Effector memory CD4-positive, alpha-beta T cell (primary cell): ENCODE measurements at regions not wholly inside any gene's neighbourhood (a gene's known extent, or its start where the extent isn't known, plus 50 kb on each side); places are given as distances from the start of the nearest gene placed in this dataset.

ENCODE experiments used
- DNase-seq, 3 donors: peaks; one replicate each; pipeline ENCODE4 v3.0.0-alpha.2; 2020
- H3K27ac ChIP-seq: 2 replicates; pipeline ENCODE4 v1.7.0; 2013; ENCODE audit warnings: mild to moderate bottlenecking, low read length, moderate library complexity; ENCODE audit not compliant: insufficient read depth, poor library complexity, severe bottlenecking
- H3K27me3 ChIP-seq: replicated peaks from 2 replicates; pipeline ENCODE4 v1.7.0; 2013; ENCODE audit warnings: mild to moderate bottlenecking, low read length; ENCODE audit not compliant: insufficient read depth, control insufficient read depth, poor library complexity, severe bottlenecking
- H3K36me3 ChIP-seq: 2 replicates; pipeline ENCODE4 v1.7.0; 2013; ENCODE audit warnings: mild to moderate bottlenecking, low read length, moderate library complexity; ENCODE audit not compliant: control insufficient read depth, insufficient read depth
- H3K4me1 ChIP-seq: 2 replicates; pipeline ENCODE4 v1.7.0; 2013; ENCODE audit warnings: low read length, mild to moderate bottlenecking; ENCODE audit not compliant: control insufficient read depth, insufficient read depth, poor library complexity, severe bottlenecking
- H3K4me3 ChIP-seq: 2 replicates; pipeline ENCODE4 v1.7.0; 2013; ENCODE audit warnings: low read length, low read depth, mild to moderate bottlenecking; ENCODE audit not compliant: insufficient read depth, poor library complexity, severe bottlenecking
- H3K9me3 ChIP-seq: 2 replicates; pipeline ENCODE4 v1.7.0; 2013; ENCODE audit warnings: mild to moderate bottlenecking, low read length, moderate library complexity; ENCODE audit not compliant: control insufficient read depth

DNA sequence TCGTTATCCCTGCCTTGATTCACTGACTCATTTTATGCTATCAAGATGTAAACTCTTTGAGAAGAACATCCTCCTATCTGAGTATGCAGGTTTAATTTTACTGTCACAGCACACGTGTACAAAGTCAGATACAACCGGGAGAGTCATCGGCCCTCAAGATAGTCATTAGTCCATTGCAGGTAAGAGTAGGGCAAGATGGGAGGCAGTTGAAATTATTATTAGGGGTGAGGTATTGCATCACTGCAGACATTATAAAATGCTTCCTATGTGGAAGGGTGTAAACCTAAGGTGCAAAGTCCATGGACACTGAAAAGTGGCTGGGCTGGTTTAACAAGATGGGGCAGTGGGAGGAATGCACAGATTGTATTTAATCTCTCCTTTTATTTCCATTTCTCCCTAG, 113.7 kb downstream of the ARL4A start:
- H3K27me3 ChIP-seq: no peaks in the 10 kb centered on the region
- H3K4me3 ChIP-seq: no peak overlapping the region
- no peak overlapping the region for H3K27ac ChIP-seq
- DNase-seq: no peak
- H3K9me3 ChIP-seq: no peaks in the 10 kb centered on the region
- no peaks in the 10 kb centered on the region for H3K36me3 ChIP-seq
- H3K4me1 ChIP-seq: no peaks in the 10 kb centered on the region

DNA sequence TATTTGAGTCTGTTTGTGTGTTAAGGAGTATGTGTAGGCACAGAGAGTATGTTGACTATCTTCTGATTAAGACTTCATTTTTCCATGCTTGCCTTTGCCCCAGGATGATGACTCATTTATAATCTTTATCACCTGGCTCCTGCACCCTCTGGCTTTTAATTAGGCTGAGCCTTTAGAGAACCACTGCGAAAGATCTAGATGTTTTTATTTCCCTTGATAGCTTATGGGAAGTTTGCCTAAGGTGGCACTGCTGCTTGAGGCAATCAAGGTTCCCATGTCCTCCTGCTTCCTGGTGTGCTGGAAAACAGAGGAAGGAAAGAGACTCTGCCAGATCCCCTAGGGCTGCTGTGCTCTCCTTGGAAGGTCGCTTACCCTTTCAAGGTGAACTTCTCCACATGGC, 114.6 kb downstream of the ARL4A start:
- no peaks in the 10 kb centered on the region for H3K36me3 ChIP-seq
- no peak overlapping the region for H3K4me3 ChIP-seq
- no peaks in the 10 kb centered on the region for H3K4me1 ChIP-seq
- H3K9me3 ChIP-seq: no peaks in the 10 kb centered on the region
- no peaks in the 10 kb centered on the region for H3K27me3 ChIP-seq
- H3K27ac ChIP-seq: no peak overlapping the region
- no peak for DNase-seq

DNA sequence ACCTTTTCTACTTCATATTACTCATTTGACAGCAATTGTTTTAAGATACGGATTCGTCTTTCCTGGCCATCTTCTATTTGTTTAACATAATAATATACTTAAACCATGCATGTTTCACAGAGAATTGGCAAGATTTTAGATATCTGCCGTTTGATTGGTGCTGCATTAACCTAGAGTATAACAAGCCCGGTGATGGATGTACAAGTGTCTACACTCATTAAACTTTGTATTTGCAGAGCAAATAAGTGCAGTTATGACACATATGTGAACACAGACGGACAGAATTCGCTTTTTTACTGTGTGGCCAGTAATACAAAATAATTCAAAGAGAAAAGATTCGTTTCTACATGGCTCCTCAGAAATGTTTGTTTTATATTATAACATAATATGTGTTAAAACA, 116.1 kb downstream of the ARL4A start:
- no peaks in the 10 kb centered on the region for H3K36me3 ChIP-seq
- DNase-seq: no peak
- H3K9me3 ChIP-seq: no peaks in the 10 kb centered on the region
- H3K27ac ChIP-seq: no peak overlapping the region
- no peaks in the 10 kb centered on the region for H3K27me3 ChIP-seq
- H3K4me1 ChIP-seq: no peaks in the 10 kb centered on the region
- H3K4me3 ChIP-seq: no peak overlapping the region

DNA sequence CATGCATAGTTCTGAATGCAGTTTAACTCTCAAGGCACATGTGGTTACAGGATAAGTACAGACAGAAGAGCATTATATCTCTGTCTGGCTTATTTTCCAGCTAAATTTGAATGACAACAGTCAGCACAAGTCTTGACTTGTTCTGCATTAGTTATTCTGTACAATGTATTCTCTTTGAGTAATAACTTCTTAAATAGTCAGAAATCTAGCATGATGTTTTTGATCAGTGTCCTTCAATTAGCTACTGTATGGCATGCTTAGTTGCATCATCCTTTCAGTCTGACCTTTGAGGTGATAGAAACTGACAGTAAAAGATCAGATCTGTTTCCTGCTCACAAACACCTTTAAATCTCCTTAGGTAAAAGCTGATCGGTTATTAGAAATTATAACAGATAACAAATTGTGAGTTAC, 118.1 kb downstream of the ARL4A start:
- DNase-seq: no peak
- H3K36me3 ChIP-seq: no peaks in the 10 kb centered on the region
- no peak overlapping the region for H3K27ac ChIP-seq
- H3K27me3 ChIP-seq: no peaks in the 10 kb centered on the region
- H3K4me3 ChIP-seq: no peak overlapping the region
- no peaks in the 10 kb centered on the region for H3K4me1 ChIP-seq
- no peaks in the 10 kb centered on the region for H3K9me3 ChIP-seq

DNA sequence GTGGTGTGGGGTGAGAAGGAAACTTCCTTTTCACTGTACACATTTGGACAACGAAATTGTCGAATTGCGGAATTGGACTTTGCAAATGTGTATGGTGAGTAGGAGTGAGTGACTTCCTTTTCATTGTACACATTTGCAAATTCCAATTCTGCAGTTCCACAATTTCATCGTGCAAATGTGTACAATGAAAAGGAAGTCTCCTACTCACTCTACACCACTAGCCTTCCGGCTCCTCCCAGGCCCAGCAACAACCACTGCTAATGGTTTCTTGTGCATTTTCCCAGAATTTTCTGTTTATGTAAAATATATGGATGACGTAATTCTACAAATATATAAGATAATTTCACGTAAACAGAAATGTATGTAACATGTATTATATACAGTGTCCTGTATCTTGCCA, 118.5 kb downstream of the ARL4A start:
- Histone ChIP-seq H3K4me1 (no peaks in the 10 kb centered on the region), H3K9me3 (no peaks in the 10 kb centered on the region), H3K4me3 (no peak overlapping the region), H3K27ac (no peak overlapping the region), H3K27me3 (no peaks in the 10 kb centered on the region), H3K36me3 (no peaks in the 10 kb centered on the region)
- no peak for DNase-seq

DNA sequence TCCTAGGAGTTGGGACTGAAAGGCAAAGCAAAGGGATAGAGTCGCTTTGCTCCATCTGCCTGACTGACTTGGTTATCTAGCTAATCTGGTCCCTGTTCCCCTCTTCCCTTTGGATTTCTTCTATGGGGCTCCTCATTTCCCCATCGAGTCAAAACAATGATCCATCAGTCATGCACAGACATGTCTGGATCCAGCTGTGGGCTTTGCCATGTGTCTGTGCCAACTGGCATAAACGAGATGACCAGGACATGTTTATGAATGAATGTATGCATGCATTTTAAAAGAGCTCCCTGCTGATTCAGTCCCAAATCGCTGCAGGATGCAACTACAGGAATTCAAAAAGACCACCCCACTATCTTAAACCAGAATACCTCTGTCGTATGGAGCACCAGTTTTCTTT, 122.0 kb downstream of the ARL4A start:
- Histone ChIP-seq H3K9me3 (no peaks in the 10 kb centered on the region), H3K36me3 (no peaks in the 10 kb centered on the region), H3K4me1 (no peaks in the 10 kb centered on the region), H3K27me3 (no peaks in the 10 kb centered on the region), H3K27ac (no peak overlapping the region), H3K4me3 (no peak overlapping the region)
- no peak for DNase-seq

DNA sequence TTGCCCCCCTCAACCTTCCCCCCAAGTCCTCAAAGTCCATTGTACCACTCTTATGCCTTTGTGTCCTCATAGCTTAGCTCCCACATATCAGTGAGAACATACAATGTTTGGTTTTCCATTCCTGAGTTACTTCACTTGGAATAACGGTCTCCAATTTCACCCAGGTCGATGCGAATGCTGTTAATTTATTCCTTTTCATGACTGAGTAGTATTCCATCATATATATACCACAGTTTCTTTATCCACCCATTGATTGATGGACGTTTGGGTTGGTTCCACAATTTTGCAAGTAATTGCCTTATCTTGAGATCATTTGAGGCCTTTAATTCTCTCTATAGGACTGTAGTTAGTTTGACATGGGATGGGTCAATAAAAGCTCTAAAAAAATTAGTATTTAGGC, 124.7 kb downstream of the ARL4A start:
- Histone ChIP-seq H3K4me3 (no peak overlapping the region), H3K36me3 (no peaks in the 10 kb centered on the region), H3K27ac (no peak overlapping the region), H3K9me3 (no peaks in the 10 kb centered on the region), H3K4me1 (no peaks in the 10 kb centered on the region), H3K27me3 (no peaks in the 10 kb centered on the region)
- no peak for DNase-seq

DNA sequence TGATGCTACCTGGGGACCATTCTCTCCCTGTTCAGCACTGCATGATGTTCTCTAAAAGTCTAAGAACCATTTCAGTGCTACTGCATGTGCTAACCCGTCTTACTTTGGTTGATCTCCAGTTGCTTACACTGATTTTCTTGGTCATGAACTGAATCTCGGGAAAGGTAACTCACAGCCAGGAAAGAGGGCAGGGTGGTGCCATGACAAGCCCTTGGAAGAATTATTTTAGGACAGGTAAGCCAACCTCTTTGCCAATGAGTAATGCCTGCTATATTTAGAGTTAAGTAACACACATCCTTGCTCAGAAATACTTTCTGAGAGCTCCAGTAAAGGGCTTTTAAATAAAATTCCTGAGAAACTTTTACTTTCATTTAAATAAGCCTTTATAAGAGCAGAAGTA, 126.7 kb downstream of the ARL4A start:
- no peaks in the 10 kb centered on the region for H3K36me3 ChIP-seq
- H3K27ac ChIP-seq: no peak overlapping the region
- no peaks in the 10 kb centered on the region for H3K27me3 ChIP-seq
- no peak overlapping the region for H3K4me3 ChIP-seq
- no peaks in the 10 kb centered on the region for H3K9me3 ChIP-seq
- no peaks in the 10 kb centered on the region for H3K4me1 ChIP-seq
- no peak for DNase-seq

DNA sequence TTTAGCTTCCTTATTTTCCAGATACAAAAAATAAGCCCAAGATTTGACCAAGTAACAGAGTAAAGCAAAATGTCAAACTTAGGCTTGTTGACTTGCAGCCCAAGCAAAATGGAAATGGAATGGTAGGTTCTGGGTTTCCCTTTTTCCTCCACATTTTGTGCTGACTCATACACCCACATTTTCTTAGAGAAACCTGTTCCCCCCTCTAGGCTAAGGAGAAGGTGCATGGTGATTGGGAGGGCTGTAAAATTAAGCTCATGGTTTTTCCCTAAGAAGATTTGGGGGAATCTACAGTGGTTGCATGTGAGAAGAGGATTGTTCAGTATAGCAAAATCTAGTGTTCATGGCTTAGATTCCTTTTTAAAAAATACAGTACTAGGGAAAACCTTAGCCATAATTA, 127.4 kb downstream of the ARL4A start:
- no peaks in the 10 kb centered on the region for H3K36me3 ChIP-seq
- H3K9me3 ChIP-seq: no peaks in the 10 kb centered on the region
- no peak for DNase-seq
- no peak overlapping the region for H3K27ac ChIP-seq
- H3K4me1 ChIP-seq: no peaks in the 10 kb centered on the region
- no peak overlapping the region for H3K4me3 ChIP-seq
- H3K27me3 ChIP-seq: no peaks in the 10 kb centered on the region

DNA sequence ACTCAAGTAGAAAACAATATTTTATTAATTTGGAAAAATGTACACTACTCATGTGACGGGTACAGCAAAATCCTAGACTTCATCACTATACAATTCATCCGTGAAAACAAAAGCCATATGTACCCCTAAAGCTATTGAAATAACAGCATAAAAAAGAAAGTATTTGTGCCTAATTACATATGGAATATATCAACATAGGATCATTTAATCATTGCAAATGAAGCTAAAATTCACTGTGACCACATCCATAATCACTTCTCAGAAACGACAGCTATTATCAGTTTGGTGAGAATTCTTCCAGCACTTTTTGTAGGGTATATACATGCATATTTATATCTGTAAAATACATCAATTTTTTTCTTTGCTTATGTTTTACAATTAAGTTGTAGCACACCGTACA, 128.0 kb downstream of the ARL4A start:
- Histone ChIP-seq H3K36me3 (no peaks in the 10 kb centered on the region), H3K27me3 (no peaks in the 10 kb centered on the region), H3K4me3 (no peak overlapping the region), H3K9me3 (no peaks in the 10 kb centered on the region), H3K4me1 (no peaks in the 10 kb centered on the region), H3K27ac (no peak overlapping the region)
- DNase-seq: no peak

DNA sequence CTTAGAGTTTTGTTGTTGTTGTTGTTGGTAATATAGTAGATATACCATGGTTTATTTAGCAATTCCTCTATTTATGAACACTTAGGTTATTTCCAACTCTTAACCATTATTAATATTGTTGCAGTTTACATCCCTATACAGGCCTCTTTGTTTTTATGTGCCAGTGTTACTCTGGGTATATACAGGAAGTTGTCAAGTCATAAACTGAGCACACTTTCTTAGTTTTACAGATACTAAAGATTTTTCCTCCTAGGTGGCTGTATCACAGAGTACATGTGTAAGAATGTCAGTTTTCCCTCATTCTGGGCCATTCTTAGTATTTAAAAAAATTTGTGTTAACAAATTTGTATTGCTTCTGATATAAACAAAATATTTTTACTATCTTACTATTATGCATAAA, 128.4 kb downstream of the ARL4A start:
- H3K4me3 ChIP-seq: no peak overlapping the region
- no peak overlapping the region for H3K27ac ChIP-seq
- no peaks in the 10 kb centered on the region for H3K9me3 ChIP-seq
- H3K4me1 ChIP-seq: no peaks in the 10 kb centered on the region
- no peaks in the 10 kb centered on the region for H3K27me3 ChIP-seq
- no peaks in the 10 kb centered on the region for H3K36me3 ChIP-seq
- no peak for DNase-seq
